ENCODE measurements at regions not wholly inside any gene's neighbourhood (a gene's known extent, or its start where the extent isn't known, plus 50 kb on each side); places are given as distances from the start of the nearest gene placed in this dataset.

GRCh38 chr17:33875973-33876372 lies 379.1 kb upstream of the CCL2 start:
- no peak for TF ChIP-seq EP300 (IDR thresholded peaks at IDR 0.05; ENCODE audit: borderline replicate concordance in 1 of 2, control insufficient read depth in 1 of 2, low read depth in 2 of 2, low read length in 2 of 2)
- TF ChIP-seq, protein P1, sequence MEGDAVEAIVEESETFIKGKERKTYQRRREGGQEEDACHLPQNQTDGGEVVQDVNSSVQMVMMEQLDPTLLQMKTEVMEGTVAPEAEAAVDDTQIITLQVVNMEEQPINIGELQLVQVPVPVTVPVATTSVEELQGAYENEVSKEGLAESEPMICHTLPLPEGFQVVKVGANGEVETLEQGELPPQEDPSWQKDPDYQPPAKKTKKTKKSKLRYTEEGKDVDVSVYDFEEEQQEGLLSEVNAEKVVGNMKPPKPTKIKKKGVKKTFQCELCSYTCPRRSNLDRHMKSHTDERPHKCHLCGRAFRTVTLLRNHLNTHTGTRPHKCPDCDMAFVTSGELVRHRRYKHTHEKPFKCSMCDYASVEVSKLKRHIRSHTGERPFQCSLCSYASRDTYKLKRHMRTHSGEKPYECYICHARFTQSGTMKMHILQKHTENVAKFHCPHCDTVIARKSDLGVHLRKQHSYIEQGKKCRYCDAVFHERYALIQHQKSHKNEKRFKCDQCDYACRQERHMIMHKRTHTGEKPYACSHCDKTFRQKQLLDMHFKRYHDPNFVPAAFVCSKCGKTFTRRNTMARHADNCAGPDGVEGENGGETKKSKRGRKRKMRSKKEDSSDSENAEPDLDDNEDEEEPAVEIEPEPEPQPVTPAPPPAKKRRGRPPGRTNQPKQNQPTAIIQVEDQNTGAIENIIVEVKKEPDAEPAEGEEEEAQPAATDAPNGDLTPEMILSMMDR (IDR thresholded peaks at IDR 0.05 in 2 of 3, conservative IDR thresholded peaks at IDR 0.05 in 1 of 3; ENCODE audit: control insufficient read depth in 2 of 3, extremely low read depth in 1 of 3, insufficient read depth in 1 of 3, low read depth in 3 of 3, low read length in 3 of 3), result no peak

Measured in GM12878 (cell line).